ENCODE measurements at regions not wholly inside any gene's neighbourhood (a gene's known extent, or its start where the extent isn't known, plus 50 kb on each side); places are given as distances from the start of the nearest gene placed in this dataset.
"Not testable (repeated sequence)": the region's sequence is repeated elsewhere in the genome, so short reads cannot be mapped to it uniquely, and the experiment has no call there.

DNA sequence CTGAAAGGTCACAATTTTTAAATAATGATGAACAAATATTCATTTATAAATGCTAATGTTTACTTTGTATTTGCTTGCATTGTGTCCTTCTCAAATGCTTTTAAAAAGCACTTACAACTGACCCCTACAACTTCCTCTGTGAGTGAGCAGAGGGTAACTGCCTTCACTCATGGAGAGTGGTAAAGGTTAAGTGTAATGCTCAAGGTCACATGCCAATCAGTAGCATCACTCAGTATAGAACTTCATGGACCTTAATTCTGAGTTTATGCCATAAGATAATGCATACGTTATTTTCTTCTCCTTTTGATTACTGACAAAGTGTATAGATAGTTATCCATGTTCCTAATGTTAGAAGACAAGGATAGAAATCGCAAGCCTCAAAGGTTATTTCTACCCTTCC lies 91.8 kb upstream of the SERTAD2 start:
- DNase-seq: no peak

DNA sequence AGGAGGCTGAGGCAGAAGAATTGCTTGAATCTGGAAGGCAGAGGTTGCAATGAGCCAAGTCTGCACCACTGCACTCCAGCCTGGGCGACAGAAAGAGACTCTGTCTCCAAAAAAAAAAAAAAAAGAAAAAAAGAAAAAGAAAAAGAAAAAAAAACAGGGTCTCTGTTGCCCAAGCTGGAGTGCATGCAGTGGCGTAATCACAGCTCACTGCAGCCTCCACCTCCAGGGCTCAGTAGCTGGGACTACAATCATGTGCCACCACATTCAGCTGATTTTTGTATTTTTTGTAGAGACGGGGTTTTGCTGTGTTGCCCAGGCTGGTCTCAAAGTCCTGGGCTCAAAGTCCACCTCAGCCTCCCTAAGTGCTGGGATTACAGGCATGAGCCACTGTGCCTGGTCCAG lies 94.0 kb upstream of the SERTAD2 start:
- DNase-seq: not testable (repeated sequence)

DNA sequence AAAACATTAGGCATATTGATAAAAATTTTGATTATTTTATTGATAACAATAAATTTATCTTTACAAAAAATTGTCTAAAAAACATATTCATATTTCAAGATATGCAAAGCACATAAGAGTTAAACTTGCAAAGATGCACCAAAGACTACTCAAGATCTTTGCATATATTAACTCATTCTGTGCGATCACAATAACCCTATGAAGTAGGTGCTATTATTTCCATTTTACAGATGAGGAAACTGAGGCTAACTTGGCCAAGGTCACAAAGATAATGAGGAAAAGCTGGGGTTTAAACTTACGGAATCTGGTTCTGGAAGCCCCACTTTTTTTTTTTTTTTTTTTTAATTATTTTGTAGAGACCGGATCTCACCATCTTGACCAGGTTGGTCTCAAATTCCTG lies 94.4 kb upstream of the SERTAD2 start:
- no peak for DNase-seq

DNA sequence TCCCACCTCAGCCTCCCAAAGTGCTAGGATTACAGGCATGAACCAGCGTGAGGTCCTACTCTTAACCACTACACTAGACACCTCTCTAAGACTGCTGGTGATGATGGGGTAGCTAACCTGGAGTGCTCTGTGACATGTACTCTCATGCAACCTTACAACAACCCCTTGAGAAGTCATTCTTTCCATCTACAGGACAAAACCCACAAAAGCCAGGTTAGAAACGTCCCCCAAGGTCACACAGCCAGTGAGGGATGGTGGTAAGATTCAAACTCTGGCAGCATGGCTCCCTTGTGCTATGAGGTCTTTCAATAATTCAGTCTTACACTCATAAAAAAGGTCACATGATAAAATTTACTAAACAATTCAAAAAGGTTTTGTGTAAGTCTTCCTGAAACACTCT lies 94.8 kb upstream of the SERTAD2 start:
- no peak for DNase-seq

DNA sequence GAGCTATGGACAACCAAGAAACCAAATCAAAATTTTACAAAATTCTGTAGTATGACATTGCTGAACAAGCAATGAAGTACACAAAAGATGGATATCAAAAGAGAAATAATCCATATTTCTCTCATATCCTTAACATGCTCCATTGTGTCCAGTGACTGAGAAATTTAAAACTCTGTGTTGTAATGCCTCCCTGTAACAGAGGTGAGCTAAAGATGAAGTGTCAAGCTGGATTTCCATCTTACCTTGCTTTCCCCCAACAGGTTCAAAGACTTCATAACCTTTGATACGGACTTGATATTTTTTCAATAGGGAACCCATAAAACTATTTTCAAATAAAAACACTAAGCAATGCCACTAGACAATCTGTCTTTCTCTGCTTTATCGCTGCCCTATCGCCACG lies 95.7 kb upstream of the SERTAD2 start:
- no peak for DNase-seq

DNA sequence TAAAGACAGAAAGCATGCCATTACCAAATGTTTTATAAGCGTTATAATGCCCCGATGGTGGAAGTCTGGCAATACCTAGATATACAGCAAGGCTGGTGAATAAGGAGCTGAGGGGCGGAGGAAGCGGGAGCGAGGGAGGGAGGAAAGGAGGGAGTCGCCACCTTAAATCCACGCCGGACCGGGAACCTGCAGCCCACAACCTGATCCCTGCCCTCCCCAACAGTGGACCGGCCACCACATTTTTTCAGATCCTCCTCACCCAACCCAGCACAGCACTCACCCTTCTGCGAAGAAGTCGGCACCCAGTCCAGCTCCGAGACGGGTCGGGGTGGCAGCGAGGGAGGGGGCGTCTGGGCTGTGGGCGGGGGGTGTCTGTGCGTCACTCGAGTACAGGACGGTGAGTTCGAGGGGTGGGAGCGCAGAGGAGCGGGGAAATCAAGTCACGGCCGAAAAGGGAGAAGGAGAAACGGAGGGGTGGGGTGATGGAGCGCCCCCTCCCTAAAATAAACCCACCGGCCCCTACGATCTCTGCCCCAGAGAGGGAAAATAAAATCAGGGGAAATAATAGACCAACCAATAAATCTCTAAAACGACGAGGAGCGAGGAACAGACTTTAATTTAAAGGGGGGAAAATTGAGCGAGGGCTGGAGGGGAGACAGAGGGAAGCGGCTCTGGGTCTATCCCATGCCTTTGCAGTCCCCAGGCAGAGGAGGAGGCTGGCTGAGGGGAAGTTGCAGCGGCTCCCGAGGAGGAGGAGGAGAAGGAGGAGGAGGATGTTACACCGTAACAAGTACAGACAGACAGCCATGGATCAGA lies 96.5 kb upstream of the SERTAD2 start:
- peak; percentile 74 for DNase-seq

DNA sequence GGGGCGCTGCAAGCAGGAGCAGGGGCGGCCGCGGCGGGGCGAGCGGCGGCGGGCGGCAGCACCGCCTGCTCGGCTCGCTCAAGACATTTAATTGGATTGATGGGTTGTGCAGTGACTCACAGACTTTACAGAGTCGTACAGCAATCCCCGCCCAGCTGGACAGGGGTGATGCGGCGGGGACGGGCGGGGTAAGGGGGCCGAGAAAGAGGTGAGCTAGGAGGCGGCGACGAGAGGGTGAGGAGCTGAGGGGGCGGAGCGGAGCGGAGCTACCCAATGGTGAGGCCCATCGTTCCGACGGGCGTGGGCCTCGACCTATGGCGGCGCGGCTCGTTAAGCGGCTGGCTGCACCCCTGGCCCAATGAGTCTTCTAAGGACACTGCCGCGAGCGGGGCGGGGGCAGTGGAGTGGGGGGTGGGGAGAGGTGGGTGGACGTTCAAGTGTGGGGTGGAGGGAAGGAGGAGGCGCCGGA lies 97.1 kb upstream of the SERTAD2 start:
- peak; percentile 99 for DNase-seq

DNA sequence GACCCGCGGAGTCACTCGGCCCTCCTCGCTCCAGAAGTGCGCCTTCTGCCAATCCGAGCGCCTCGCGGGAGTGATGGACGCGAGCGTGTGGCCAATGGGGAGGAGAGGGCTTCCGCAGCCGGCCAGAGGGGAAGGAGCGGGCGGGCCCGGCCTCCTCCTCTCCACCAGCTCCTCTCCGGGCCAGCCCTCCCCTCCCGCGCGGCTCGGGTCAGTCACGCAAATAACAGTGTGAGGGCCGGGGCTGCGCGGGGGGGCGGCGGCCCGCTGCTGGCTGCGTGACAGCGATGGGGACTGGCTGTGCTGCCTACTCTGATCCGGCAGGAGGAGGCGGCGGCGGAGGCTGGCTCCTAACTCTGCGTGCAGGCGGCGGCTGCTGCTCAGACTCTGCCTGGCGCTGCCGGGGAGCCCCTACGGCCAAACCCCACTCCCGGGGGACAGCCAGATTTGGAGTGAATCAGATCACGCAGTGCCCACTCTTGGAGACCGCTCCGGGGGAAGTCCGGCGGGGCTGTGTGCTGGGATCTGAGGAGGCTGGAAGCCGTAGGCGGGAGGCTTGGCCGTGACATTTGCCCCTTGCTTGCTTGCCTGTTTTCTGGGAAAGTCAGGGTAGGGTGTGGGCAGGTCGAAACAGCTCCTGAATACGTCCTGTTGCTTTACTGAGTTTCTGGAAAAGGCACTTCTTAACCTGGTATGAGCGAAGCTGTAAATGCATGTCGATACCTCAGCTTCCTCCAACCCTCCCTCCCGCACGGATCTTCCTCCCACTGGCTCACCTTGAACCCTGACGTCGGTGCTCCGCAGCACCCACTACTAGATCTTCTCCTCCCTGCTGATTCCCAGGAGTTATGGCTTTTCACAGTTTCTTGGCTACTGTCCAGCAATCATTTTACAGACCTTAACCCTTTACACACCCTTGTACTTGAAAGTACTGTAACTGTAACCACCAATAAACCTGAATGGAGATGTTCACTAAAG lies 97.9 kb upstream of the SERTAD2 start:
- DNase-seq: peak; percentile 98

DNA sequence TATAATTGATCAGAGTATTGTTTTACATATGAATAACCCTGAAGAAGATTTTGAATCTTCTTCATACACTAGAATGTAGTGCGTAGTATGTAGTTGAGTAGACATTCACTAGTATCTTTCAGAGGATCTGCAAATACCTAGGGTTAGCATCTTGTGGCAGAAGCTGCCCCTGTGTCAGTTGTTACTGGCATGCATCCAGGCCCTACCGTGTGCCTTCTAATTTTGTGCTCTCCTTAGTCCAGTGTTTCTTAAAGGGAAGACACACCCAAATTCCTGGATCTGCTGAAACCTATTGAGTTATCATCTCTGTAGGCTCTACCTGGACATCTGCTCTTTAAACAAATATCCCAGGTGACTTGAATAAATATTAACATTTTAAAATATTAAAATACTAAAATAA lies 99.7 kb upstream of the SERTAD2 start:
- DNase-seq: no peak

DNA sequence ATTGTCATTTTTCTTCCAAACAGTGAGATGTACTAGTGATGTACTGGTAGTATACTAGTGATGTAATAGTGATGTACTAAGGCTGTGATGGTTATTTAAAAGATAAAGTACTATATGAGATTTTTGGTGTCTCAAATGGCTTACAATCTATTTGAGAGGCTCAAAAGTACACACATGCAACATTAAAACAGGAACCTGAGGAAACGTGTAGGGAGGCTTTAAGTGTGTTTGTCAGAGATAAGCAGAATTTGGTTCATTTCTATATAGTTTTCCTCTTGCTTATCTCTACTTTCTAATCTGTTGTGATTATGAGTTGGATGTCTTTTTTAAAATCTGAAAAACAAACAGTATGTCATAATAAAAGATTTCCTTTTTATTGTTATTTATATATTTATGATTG lies 100.9 kb upstream of the SERTAD2 start:
- no peak for DNase-seq

DNA sequence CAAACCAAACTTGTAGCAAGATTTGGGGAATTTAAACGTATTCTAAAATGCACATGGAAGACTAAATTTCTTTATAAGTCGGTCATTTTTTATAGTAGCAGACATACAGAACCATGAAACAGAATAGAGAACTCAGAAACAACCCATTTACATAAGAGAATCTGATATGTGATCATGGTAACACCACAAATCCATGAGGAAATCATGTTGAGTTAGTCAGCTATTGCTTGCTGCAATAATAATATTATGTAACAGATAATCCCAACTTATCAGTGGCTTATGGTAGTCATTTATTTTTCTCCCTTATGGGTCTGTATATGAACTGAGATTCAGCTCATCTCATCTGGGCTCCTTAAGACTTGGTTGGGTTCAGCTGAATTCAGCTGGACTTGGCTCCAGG lies 103.4 kb upstream of the SERTAD2 start:
- DNase-seq: no peak

DNA sequence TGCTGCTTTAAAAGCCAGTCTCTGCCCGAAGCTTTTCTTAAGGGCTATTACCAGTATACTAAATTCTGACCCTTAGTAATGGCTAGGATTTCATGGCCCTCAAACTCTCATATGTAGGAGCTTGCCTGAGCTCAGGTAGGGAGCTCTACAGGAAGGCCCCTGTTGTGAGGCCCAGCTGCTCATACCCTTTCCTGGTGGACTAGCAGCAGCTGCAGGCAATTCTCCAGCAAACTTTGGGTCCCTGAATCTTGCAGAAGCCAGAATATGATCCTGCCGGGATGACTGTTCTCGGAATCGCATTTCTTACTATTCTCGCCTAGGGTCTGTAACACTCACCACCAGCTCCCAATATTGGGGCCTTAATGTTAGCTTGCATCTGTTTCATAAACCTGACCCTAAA lies 106.4 kb upstream of the SERTAD2 start:
- DNase-seq: no peak

DNA sequence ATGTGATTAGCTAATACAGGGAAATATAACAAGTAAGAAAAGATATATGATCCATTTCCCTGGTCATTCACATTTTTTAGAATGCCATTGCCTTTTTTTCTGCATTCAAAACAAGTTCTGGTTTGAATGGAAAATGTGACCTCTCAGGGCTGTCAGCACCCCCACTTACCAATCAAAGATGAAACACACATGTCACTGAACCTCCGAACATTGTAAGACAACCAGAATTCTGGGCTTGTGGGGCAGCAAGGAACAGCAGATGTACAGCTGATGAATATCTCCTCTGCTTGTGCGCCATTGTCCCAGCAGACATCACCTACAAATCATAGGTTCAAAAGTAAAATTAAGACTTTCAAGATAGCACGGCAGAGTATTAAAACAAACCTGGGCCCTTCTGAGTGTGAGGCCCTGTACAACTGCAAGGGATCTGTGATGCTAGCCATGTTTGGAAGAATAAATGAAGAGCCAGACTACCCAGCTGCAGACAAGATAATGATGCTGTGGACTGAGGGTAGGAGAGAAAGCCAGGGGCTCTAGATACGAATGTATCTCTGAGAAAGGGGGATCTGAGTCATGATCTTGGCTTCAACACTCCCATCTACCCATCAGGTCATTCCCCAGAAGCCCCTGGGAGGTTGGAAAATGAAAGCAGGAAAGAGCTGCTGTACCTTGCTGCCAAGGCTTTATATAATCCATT lies 108.7 kb upstream of the SERTAD2 start:
- no peak for DNase-seq

DNA sequence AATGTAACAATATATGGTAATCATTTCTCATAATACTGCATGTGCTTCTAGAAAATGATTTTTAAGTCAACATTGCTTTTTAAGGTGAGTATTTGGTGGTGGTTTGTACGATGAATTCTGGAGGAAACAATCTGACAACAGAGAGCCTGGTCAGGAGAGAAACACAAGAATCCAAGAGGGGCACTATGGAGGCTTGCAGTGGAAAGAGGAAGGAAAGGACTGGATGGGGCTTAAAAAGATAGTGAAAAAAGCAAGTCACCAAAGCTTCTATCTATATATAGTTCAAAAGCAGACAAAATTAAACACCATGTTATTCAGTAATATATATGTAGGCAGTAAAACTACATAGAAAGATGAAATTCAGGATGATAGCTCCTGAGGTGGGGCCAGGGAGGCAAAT lies 109.4 kb upstream of the SERTAD2 start:
- no peak for DNase-seq

DNA sequence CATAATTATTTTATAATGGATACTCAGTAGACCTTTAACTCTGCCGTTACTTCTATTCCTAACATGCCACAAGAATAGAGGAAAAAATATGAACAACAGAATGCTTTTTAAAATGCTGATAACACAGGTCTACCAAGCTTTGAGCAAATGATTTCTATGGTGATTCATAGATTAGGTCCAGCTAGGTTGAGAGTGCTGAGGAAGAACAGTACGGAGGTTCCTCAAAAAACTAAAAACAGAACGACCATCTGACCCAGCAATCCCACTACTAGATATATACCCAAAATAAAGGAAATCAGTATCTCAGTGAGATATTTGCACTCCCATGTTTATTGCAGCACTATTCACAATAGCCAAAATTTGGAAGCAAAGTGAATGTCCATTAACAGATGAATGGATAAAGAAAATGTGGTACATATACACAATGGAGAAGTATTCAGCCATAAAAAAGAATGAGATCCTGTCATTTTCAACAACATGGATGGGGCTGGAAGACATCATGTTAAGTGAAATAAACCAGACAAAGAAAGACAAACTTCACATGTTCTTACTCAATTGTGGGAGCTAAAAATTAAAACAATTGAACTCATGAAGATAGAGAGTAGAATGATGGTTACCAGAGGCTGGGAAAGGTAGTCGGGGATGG lies 111.6 kb upstream of the SERTAD2 start:
- DNase-seq: no peak

DNA sequence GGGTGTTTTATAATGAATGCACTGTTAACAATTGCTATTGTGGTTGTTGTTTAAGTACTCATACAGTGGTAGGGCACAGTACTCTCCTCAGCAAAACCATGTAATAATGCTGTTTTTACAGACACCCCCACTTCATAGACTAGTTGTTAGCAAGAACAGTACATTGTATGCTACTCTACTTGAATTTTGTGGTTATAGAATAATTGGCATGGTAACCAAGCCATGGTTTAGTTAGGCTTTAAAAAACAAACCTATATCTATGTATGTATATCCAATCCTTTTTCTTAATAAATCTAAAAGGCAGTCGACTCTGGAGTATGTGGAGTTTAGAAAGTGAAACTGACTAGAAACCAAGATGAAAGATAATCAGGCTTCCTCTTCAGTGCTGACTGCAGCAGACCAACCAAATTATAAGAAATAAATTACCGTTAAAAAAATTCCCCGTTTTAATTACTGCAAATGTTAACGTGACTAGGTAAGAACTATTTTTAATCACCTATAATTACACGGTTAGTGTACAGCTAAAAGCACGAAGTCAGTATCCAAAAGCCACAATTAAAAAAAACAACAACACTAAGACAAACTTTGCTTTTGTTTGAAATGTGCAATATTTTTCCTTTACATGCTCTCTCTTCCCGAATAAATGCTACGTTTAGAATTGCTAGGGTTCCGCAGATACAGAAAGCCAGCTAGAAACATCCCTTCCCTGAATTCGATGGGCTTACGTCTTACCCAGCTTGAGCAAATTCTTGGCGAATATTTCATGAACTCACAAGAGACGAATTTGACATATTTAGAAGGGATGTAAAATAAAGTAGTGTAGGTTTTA lies 113.3 kb upstream of the SERTAD2 start:
- DNase-seq: no peak

DNA sequence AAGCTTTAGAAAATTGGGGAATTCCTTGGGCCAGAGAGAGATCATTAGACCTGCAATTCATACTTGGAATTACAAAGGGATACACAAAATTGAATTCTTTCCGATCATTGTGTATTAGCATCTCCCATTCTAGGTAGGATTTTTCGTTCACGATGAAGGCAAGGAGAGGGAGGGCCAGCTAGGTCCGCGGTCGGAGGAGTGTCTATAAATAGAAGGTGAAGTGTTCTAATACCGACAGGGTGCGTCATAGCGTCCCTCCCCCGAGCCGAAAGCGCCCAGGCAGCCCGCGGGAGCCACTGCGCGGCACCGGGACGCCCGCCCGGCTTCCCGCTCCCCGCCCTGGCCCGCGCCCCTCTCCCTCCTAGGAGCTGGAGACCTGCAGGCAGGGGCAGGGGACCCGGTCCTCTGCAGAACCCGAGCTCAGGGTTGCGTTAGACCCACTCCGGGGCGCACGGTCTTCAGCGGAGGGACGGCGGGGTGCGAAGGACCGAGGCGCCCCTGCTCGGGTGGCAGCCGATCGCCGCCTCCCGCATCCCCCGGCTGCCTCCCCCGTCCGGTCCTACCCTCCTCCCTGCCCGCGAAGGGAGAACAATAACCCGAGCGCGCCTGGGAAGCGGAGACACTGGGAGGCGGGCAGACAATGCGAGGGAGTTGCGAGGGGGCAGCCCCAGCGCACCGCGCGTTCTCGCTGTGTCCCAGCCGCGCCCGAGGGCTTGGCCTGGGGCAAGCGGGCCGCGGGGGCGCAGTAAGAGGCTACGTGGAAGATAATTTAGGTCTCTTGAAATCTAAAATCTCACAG lies 114.2 kb upstream of the SERTAD2 start:
- DNase-seq: peak; percentile 92

DNA sequence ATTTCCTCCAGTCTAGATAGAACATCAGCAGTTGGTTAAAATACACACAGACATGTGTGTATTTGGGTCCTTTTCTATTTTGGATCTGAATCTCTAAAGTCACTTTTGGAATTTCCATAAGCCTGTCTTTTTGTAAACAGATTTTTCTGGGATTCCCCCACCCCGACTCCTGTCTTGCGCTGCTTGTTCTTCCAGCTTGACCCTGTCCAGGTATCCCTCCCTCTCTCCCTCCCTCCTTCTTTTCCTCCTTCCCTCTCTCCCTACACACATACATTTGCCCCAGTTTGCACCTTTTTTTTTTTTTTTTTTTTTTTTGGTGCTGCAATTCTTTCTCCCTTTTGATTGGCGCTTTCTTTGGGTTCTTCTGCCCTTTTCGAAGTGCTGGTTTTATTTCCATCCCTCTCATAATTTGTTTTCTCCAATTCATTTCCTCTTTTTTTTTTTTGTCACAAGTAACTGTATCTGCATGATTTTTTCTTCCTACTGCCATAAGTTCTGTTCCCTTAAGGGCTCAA lies 114.8 kb upstream of the SERTAD2 start:
- DNase-seq: no peak

DNA sequence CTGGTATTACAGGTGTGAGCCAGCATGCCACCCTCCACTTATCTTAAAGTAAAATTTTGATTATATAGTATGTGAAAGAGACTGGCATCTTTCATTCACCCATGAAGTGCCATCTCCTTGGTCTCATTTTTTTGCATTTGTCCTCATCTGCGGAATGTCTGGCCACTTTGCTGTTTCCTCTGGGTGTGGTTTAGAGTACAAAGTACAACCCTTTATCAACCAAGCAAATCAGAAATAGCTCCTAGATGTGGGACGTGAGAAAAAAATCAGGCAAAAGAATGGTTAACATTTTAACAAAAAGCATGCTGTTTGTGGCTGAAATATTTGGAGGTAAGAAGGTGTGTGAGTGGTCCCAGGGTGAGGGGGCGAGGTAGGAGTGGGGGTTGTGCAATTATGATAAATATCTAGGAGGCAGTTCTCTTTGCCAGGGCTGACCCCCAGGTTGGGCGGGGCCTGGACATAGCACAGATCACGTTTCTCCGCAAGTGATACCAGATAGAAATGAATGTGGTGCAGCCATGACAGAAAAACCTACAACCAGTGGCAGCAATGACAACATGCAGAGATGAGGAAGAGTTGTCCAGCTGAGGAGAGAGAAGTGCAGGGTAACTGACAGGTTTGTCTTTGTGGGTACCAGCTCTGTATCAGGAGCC lies 115.8 kb upstream of the SERTAD2 start:
- DNase-seq: no peak

DNA sequence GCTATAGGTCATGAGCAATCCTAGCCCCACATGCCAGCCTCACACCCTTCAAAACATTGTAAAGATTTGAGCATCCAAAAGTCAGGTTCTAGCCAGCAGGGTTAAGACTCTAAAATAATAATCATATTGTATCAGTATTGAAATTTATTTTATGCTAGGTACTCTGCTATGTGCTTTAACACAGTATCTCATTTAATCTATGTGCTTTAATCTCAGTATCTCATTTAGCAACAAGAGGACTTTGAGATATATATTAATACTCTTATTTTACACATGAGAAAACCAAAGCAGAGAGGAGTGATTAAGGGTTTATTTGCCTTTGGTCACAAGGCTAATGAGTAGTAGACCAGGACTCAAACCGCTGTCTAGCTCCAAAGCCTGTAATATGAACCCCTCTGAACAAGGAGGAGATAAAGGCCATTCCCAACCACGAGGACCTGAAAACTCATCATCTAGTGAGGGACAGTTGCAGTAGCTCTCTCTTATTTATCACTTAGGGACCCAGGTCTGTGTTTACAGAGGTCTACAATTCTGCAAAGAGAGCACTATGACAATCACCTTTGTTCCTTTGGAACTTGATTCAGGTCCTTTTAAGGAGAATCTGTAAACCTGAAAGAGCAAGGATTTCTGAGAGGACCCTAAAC lies 116.5 kb upstream of the SERTAD2 start:
- no peak for DNase-seq
